ENCODE measurements at regions not wholly inside any gene's neighbourhood (a gene's known extent, or its start where the extent isn't known, plus 50 kb on each side); places are given as distances from the start of the nearest gene placed in this dataset.

- H3K79me2 ChIP-seq (ENCODE audit: insufficient read depth): no peaks in the 10 kb centered on the region
- DNase-seq: no peak
- TF ChIP-seq FOSL2 (IDR thresholded peaks at IDR 0.05; ENCODE audit: borderline replicate concordance, low read depth) (no peak), FOXM1 (IDR thresholded peaks at IDR 0.05; ENCODE audit: low read depth) (no peak), NRF1 (IDR thresholded peaks at IDR 0.05; ENCODE audit: low read depth, low read length) (no peak), RFX5 (IDR thresholded peaks at IDR 0.05; ENCODE audit: low read length) (no peak), MAX (IDR thresholded peaks at IDR 0.05; ENCODE audit: low read depth) (no peak), GATA2 (CRISPR knock-in tag; IDR thresholded peaks at IDR 0.05) (no peak), RCOR1 (IDR thresholded peaks at IDR 0.05; ENCODE audit: low read length) (no peak), TAF1 (IDR thresholded peaks at IDR 0.05; ENCODE audit: borderline replicate concordance, low read depth, low read length) (no peak), CHD2 (IDR thresholded peaks at IDR 0.05; ENCODE audit: low read length, partially characterized antibody) (no peak), ELF1 (IDR thresholded peaks at IDR 0.05) (no peak), TCF12 (IDR thresholded peaks at IDR 0.05) (no peak), SMC3 (IDR thresholded peaks at IDR 0.05; ENCODE audit: low read depth, low read length) (no peak), YY1 (IDR thresholded peaks at IDR 0.05; ENCODE audit: low read depth) (no peak), FOXJ3 (CRISPR knock-in tag; IDR thresholded peaks at IDR 0.05) (no peak), EP300 (IDR thresholded peaks at IDR 0.05; ENCODE audit: borderline replicate concordance in 1 of 2, low read depth in 1 of 2, low read length in 1 of 2) (no peak), REST (IDR thresholded peaks at IDR 0.05; ENCODE audit: low read depth, low read length) (no peak), MEF2A (IDR thresholded peaks at IDR 0.05; ENCODE audit: borderline replicate concordance, low read depth) (no peak), POLR2AphosphoS5 (IDR thresholded peaks at IDR 0.05; ENCODE audit: low read depth, low read length) (no peak)
- TF ChIP-seq, protein P1, sequence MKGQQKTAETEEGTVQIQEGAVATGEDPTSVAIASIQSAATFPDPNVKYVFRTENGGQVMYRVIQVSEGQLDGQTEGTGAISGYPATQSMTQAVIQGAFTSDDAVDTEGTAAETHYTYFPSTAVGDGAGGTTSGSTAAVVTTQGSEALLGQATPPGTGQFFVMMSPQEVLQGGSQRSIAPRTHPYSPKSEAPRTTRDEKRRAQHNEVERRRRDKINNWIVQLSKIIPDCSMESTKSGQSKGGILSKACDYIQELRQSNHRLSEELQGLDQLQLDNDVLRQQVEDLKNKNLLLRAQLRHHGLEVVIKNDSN (IDR thresholded peaks at IDR 0.05; ENCODE audit: borderline replicate concordance, low read depth): no peak
- TF ChIP-seq, protein P2, sequence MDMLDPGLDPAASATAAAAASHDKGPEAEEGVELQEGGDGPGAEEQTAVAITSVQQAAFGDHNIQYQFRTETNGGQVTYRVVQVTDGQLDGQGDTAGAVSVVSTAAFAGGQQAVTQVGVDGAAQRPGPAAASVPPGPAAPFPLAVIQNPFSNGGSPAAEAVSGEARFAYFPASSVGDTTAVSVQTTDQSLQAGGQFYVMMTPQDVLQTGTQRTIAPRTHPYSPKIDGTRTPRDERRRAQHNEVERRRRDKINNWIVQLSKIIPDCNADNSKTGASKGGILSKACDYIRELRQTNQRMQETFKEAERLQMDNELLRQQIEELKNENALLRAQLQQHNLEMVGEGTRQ (IDR thresholded peaks at IDR 0.05; ENCODE audit: borderline replicate concordance, low read depth, low read length): no peak
- no peaks in the 10 kb centered on the region for H3K27me3 ChIP-seq (ENCODE audit: insufficient read depth)
- POLR2A ChIA-PET: no interaction called here
- no peak overlapping the region for H3K4me3 ChIP-seq (ENCODE audit: low read depth in 2 of 2, low read length in 1 of 2)
- no peak overlapping the region for H2AFZ ChIP-seq (ENCODE audit: low read depth)
- no peaks in the 10 kb centered on the region for H3K9me2 ChIP-seq
- CTCF ChIA-PET: no interaction called here
- H3K4me2 ChIP-seq: no peak overlapping the region
- H3K36me3 ChIP-seq (replicated peaks in 1 of 2; ENCODE audit: control insufficient read depth in 1 of 2, insufficient read depth in 2 of 2, low read length in 1 of 2): no peaks in the 10 kb centered on the region
- H3K9ac ChIP-seq: no peak overlapping the region
- no peaks in the 10 kb centered on the region for H3K9me3 ChIP-seq
- H3F3A ChIP-seq (replicated peaks; ENCODE audit: insufficient read depth): no peaks in the 10 kb centered on the region
- H3K4me1 ChIP-seq (ENCODE audit: control insufficient read depth in 1 of 2, insufficient read depth in 2 of 2, low read depth in 1 of 2, low read length in 1 of 2): no peaks in the 10 kb centered on the region
- 23% methylated on average over 3 of the region's 3 CpGs for WGBS (ENCODE audit: low lambda C conversion rate)
- no peak overlapping the region for H3K27ac ChIP-seq (ENCODE audit: low read depth in 2 of 2, low read length in 1 of 2)
- no peaks in the 10 kb centered on the region for H4K20me1 ChIP-seq (ENCODE audit: insufficient read depth)
Measured at GRCh38 chr12:98185606-98186005, 329.8 kb upstream of the TMPO start.

Measured in SK-N-SH (cell line).